CD4-positive, alpha-beta T cell (primary cell): ENCODE measurements at regions not wholly inside any gene's neighbourhood (a gene's known extent, or its start where the extent isn't known, plus 50 kb on each side); places are given as distances from the start of the nearest gene placed in this dataset.

Experiments used
- ATAC-seq: fragments of 200-7000 bp; cut with Tn5 transposase; one replicate; pipeline ENCODE4 v1.10.0; 2022; ENCODE audit warnings: mild to moderate bottlenecking; ENCODE audit not compliant: poor library complexity
- CTCF ChIA-PET: fragments of 350-600 bp; sonication (Branson Sonifier 250); formaldehyde crosslinking; loops from one replicate; lab custom pipeline; 2021; ENCODE audit warnings: antibody characterized with exemption, inconsistent platforms; lab: Charles Lee
- POLR2A ChIA-PET: fragments of 350-600 bp; sonication (Branson Sonifier 250); formaldehyde crosslinking; loops from one replicate; lab custom pipeline; 2021; ENCODE audit warnings: antibody characterized with exemption, inconsistent platforms; lab: Charles Lee
- DNase-seq, 14 experiments: peaks; one replicate each; pipeline ENCODE4 v3.0.0-alpha.2; 2013 to 2020; ENCODE audit warnings: mixed read lengths in 2 of 14
- H3K27ac ChIP-seq, 2 donors: one replicate each; pipeline versions ENCODE4 v1.5.1 to v1.7.0; 2013; ENCODE audit warnings: low read length in 2 of 2, low read depth in 1 of 2, mild to moderate bottlenecking in 1 of 2
- H3K27me3 ChIP-seq, 2 experiments: 1 replicate in 1 of 2; 2 replicates in 1 of 2; pipeline versions ENCODE4 v1.6.1 to v1.7.0; 2013; ENCODE audit warnings: low read length in 2 of 2, control low read depth in 1 of 2, mild to moderate bottlenecking in 1 of 2, moderate library complexity in 1 of 2; ENCODE audit not compliant: insufficient read depth in 2 of 2, control insufficient read depth in 1 of 2
- H3K36me3 ChIP-seq: one replicate; pipeline ENCODE4 v1.6.1; 2013; ENCODE audit warnings: low read length, control low read depth; ENCODE audit not compliant: insufficient read depth
- H3K4me1 ChIP-seq: one replicate; pipeline ENCODE4 v1.6.1; 2013; ENCODE audit warnings: low read length, control low read depth; ENCODE audit not compliant: insufficient read depth
- H3K4me3 ChIP-seq: one replicate; pipeline ENCODE4 v1.5.1; 2013; ENCODE audit warnings: mild to moderate bottlenecking, low read length, moderate library complexity
- H3K9me3 ChIP-seq, 2 experiments: 1 replicate in 1 of 2; 2 replicates in 1 of 2; pipeline versions ENCODE4 v1.6.1 to v1.7.0; 2013; ENCODE audit warnings: low read length in 2 of 2, mild to moderate bottlenecking in 2 of 2, control low read depth in 1 of 2, moderate library complexity in 1 of 2; ENCODE audit not compliant: control insufficient read depth in 1 of 2, insufficient read depth in 1 of 2
- H3K27ac Mint-ChIP-seq: one replicate; pipeline ENCODE4 v1.8.0; 2020; ENCODE audit warnings: mixed read lengths
- H3K27me3 Mint-ChIP-seq: one replicate; pipeline ENCODE4 v1.8.0; 2021; ENCODE audit warnings: mixed read lengths
- H3K36me3 Mint-ChIP-seq: one replicate; pipeline ENCODE4 v1.8.0; 2021; ENCODE audit warnings: low read depth, mixed read lengths
- H3K4me1 Mint-ChIP-seq: one replicate; pipeline ENCODE4 v1.8.0; 2021; ENCODE audit warnings: low read depth, mixed read lengths
- H3K4me3 Mint-ChIP-seq: one replicate; pipeline ENCODE4 v1.8.0; 2020; ENCODE audit warnings: mild to moderate bottlenecking, mixed read lengths
- H3K9me3 Mint-ChIP-seq: one replicate; pipeline ENCODE4 v1.8.0; 2020; ENCODE audit warnings: mixed read lengths
- CTCF ChIP-seq: fragments of 200-600 bp; IDR thresholded peaks from one replicate; pipeline ENCODE4 v1.8.0; 2022; ENCODE audit warnings: antibody characterized with exemption, mild to moderate bottlenecking
- intact Hi-C, 2 experiments: fragments of 100-400 bp; cut with DNase I in 1 of 2; cut with micrococcal nuclease in 1 of 2; formaldehyde crosslinking; loops; one replicate each; pipeline versions ENCODE4 v1.15.1 to v1.9.0; 2023 to 2025; cut with DNase I, micrococcal nuclease

GRCh38 chr3:79973482-79973881 is 205.7 kb upstream of the ROBO1 start:
- Mint-ChIP-seq H3K4me1 (no peaks in the 10 kb centered on the region), H3K9me3 (peaks cover 5% of the 10 kb centered on the region), H3K27ac (no peak overlapping the region), H3K36me3 (no peaks in the 10 kb centered on the region), H3K27me3 (no peaks in the 10 kb centered on the region), H3K4me3 (no peak overlapping the region)
- no peak for TF ChIP-seq CTCF
- H3K9me3 ChIP-seq = peaks cover 0 to 5% of the 10 kb centered on the region in 2 experiments
- intact Hi-C loops = no loop called here
- ChIA-PET POLR2A (no interaction called here), CTCF (no interaction called here)
- no peaks in the 10 kb centered on the region for H3K27me3 ChIP-seq
- H3K4me3 ChIP-seq = no peak overlapping the region
- no peak overlapping the region for H3K27ac ChIP-seq
- no peak for ATAC-seq
- no peaks in the 10 kb centered on the region for H3K4me1 ChIP-seq
- no peaks in the 10 kb centered on the region for H3K36me3 ChIP-seq
- no peak for DNase-seq

- no peak for DNase-seq
- no peak overlapping the region for H3K4me3 ChIP-seq
- peaks cover 0 to 6% of the 10 kb centered on the region in 2 experiments for H3K9me3 ChIP-seq
- Mint-ChIP-seq H3K27me3 (no peaks in the 10 kb centered on the region), H3K36me3 (no peaks in the 10 kb centered on the region), H3K27ac (no peak overlapping the region), H3K4me3 (no peak overlapping the region), H3K9me3 (peaks cover 7% of the 10 kb centered on the region), H3K4me1 (no peaks in the 10 kb centered on the region)
- ChIA-PET POLR2A (no interaction called here), CTCF (interaction anchor here (0.5 kb wide), 1 partner anchor 41 kb away, joined by 3 read pairs; no protein-coding TSS in a partner anchor)
- H3K4me1 ChIP-seq = no peaks in the 10 kb centered on the region
- no peak overlapping the region for H3K27ac ChIP-seq
- no peak for TF ChIP-seq CTCF
- H3K27me3 ChIP-seq = no peaks in the 10 kb centered on the region
- ATAC-seq = no peak
- intact Hi-C loops = no loop called here
- H3K36me3 ChIP-seq = no peaks in the 10 kb centered on the region
Measured at GRCh38 chr3:79968418-79968817, 200.6 kb upstream of the ROBO1 start.

GRCh38 chr3:79960594-79960993 is 192.8 kb upstream of the ROBO1 start:
- no peaks in the 10 kb centered on the region for H3K27me3 Mint-ChIP-seq
- H3K4me1 Mint-ChIP-seq = no peaks in the 10 kb centered on the region
- H3K36me3 ChIP-seq = no peaks in the 10 kb centered on the region
- H3K9me3 Mint-ChIP-seq = peaks cover 9% of the 10 kb centered on the region
- no peak overlapping the region for H3K27ac ChIP-seq
- no peaks in the 10 kb centered on the region for H3K4me1 ChIP-seq
- ChIA-PET CTCF (no interaction called here), POLR2A (no interaction called here)
- TF ChIP-seq CTCF = no peak
- DNase-seq (no peak), ATAC-seq (no peak)
- no peak overlapping the region for H3K27ac Mint-ChIP-seq
- intact Hi-C loops = no loop called here
- no peaks in the 10 kb centered on the region for H3K27me3 ChIP-seq
- H3K4me3 ChIP-seq = no peak overlapping the region
- no peak overlapping the region for H3K4me3 Mint-ChIP-seq
- H3K36me3 Mint-ChIP-seq = no peaks in the 10 kb centered on the region
- H3K9me3 ChIP-seq = no peaks in the 10 kb centered on the region
